Endodermal cell (in vitro differentiated cells): ENCODE measurements at regions not wholly inside any gene's neighbourhood (a gene's known extent, or its start where the extent isn't known, plus 50 kb on each side); places are given as distances from the start of the nearest gene placed in this dataset.

Experiments
- DNase-seq: peaks from one replicate; pipeline ENCODE4 v3.0.0-alpha.2; 2017
- H3K27ac ChIP-seq: 2 replicates; pipeline ENCODE4 v1.5.1; 2013; ENCODE audit warnings: mild to moderate bottlenecking, low read depth, low read length, moderate library complexity
- H3K27me3 ChIP-seq: 2 replicates; pipeline ENCODE4 v1.6.1; 2013; ENCODE audit warnings: mild to moderate bottlenecking, low read length, moderate library complexity; ENCODE audit not compliant: insufficient read depth, control insufficient read depth, poor library complexity, severe bottlenecking
- H3K36me3 ChIP-seq: 2 replicates; pipeline ENCODE4 v1.7.0; 2013; ENCODE audit warnings: mild to moderate bottlenecking, low read length, moderate library complexity; ENCODE audit not compliant: control insufficient read depth, insufficient read depth
- H3K4me1 ChIP-seq: one replicate; pipeline ENCODE4 v1.7.0; 2013; ENCODE audit warnings: low read length; ENCODE audit not compliant: control insufficient read depth, insufficient read depth
- H3K4me3 ChIP-seq: 2 replicates; pipeline ENCODE4 v1.5.1; 2013; ENCODE audit warnings: mild to moderate bottlenecking, low read length, moderate library complexity
- H3K9ac ChIP-seq: 2 replicates; pipeline ENCODE4 v1.6.1; 2013; ENCODE audit warnings: mild to moderate bottlenecking, low read length, moderate library complexity; ENCODE audit not compliant: poor library complexity, severe bottlenecking; ENCODE audit errors: extremely low read depth
- H3K9me3 ChIP-seq: 2 replicates; pipeline ENCODE4 v1.6.1; 2013; ENCODE audit warnings: mild to moderate bottlenecking, low read length, moderate library complexity; ENCODE audit not compliant: control insufficient read depth
- H3K27ac Mint-ChIP-seq: 2 replicates; pipeline ENCODE4 v1.8.0; 2020; ENCODE audit warnings: mixed read lengths
- H3K27me3 Mint-ChIP-seq: 2 replicates; pipeline ENCODE4 v1.8.0; 2021; ENCODE audit warnings: mild to moderate bottlenecking, mixed read lengths; ENCODE audit not compliant: insufficient read depth
- H3K36me3 Mint-ChIP-seq: 2 replicates; pipeline ENCODE4 v1.8.0; 2020; ENCODE audit warnings: low read depth, mixed read lengths
- H3K4me1 Mint-ChIP-seq: 2 replicates; pipeline ENCODE4 v1.8.0; 2020; ENCODE audit warnings: mixed read lengths
- H3K4me3 Mint-ChIP-seq: 2 replicates; pipeline ENCODE4 v1.8.0; 2020; ENCODE audit warnings: mild to moderate bottlenecking, moderate library complexity, mixed read lengths
- H3K9me3 Mint-ChIP-seq: 2 replicates; pipeline ENCODE4 v1.8.0; 2020; ENCODE audit warnings: mild to moderate bottlenecking, mixed read lengths
- WGBS, 2 experiments: methylation state at CpG; one replicate each; pipeline versions ENCODE4 v1.1.5 to v1.1.7; 2013; ENCODE audit warnings: missing lambda C conversion rate in 2 of 2, mixed read lengths in 1 of 2; ENCODE audit not compliant: insufficient coverage in 1 of 2, insufficient read length in 1 of 2; 5-methylcytosine and 5-hydroxymethylcytosine counted together
- TF ChIP-seq, protein P1 (sequence below): fragments of 200-600 bp; sonication (generic); conservative IDR thresholded peaks from 2 replicates; pipeline ENCODE4 v1.5.0; 2021; ENCODE audit warnings: antibody characterized with exemption, mild to moderate bottlenecking

DNA sequence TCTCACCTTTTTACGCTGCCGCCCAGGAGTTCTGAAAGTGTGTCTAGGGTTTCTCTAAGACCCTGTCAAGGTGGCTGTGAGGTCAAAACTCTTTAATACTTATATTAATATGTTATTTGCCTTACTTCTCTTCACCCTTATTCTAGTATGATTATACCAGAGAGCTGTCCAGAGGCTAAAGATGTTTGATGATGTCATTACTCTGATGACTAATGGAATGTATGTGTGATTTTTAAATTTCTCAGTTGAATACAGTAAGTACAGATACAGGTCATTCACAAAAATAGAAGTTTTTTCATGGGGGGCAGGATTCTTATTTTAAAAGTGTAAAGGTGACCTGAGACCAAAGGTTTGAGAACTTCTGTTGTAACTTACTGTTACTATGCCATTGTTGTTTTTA is 150.6 kb upstream of the FOXP2 start:
- Mint-ChIP-seq H3K27me3 (no peaks in the 10 kb centered on the region), H3K4me3 (no peak overlapping the region), H3K9me3 (peaks cover 5% of the 10 kb centered on the region), H3K36me3 (peaks cover 2% of the 10 kb centered on the region), H3K27ac (no peak overlapping the region), H3K4me1 (peaks cover 2% of the 10 kb centered on the region)
- TF ChIP-seq, protein P1, sequence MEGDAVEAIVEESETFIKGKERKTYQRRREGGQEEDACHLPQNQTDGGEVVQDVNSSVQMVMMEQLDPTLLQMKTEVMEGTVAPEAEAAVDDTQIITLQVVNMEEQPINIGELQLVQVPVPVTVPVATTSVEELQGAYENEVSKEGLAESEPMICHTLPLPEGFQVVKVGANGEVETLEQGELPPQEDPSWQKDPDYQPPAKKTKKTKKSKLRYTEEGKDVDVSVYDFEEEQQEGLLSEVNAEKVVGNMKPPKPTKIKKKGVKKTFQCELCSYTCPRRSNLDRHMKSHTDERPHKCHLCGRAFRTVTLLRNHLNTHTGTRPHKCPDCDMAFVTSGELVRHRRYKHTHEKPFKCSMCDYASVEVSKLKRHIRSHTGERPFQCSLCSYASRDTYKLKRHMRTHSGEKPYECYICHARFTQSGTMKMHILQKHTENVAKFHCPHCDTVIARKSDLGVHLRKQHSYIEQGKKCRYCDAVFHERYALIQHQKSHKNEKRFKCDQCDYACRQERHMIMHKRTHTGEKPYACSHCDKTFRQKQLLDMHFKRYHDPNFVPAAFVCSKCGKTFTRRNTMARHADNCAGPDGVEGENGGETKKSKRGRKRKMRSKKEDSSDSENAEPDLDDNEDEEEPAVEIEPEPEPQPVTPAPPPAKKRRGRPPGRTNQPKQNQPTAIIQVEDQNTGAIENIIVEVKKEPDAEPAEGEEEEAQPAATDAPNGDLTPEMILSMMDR, result no peak
- H3K27me3 ChIP-seq, result no peaks in the 10 kb centered on the region
- no peaks in the 10 kb centered on the region for H3K9me3 ChIP-seq
- DNase-seq, result no peak
- H3K27ac ChIP-seq, result no peak overlapping the region
- no peak overlapping the region for H3K9ac ChIP-seq
- H3K36me3 ChIP-seq, result no peaks in the 10 kb centered on the region
- H3K4me1 ChIP-seq, result no peaks in the 10 kb centered on the region
- H3K4me3 ChIP-seq, result no peak overlapping the region
- 95% methylated on average over 2 of the region's 2 CpGs; no CpG with 5 or more reads in 1 of the 2 experiments for WGBS, 2 experiments

DNA sequence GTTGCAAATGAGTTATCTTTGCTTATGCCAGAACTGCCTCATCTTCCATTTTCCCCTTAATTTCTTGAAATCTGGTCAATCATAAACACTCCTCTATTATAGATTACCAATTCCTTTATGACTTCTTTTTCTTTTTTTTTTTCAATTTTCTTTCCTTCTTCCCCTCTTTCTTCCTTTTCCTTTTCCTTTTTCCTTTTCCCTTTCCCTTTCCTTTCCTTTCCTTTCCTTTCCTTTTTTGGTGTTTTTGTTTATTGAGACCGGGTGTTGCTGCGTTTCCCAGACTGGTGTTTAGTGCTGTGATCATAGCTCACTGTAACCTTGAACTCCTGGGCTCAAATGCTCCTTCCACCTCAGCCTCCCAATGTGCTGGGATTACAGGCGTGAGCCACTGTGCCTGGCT is 151.4 kb upstream of the FOXP2 start:
- peaks cover 2% of the 10 kb centered on the region for H3K4me1 Mint-ChIP-seq
- H3K4me3 ChIP-seq, result no peak overlapping the region
- TF ChIP-seq, protein P1, result no peak
- H3K4me3 Mint-ChIP-seq, result no peak overlapping the region
- no peaks in the 10 kb centered on the region for H3K27me3 Mint-ChIP-seq
- H3K27me3 ChIP-seq, result no peaks in the 10 kb centered on the region
- no peaks in the 10 kb centered on the region for H3K36me3 ChIP-seq
- H3K9me3 ChIP-seq, result no peaks in the 10 kb centered on the region
- H3K27ac Mint-ChIP-seq, result no peak overlapping the region
- H3K27ac ChIP-seq, result no peak overlapping the region
- H3K9me3 Mint-ChIP-seq, result peaks cover 5% of the 10 kb centered on the region
- peaks cover 2% of the 10 kb centered on the region for H3K36me3 Mint-ChIP-seq
- no peak overlapping the region for H3K9ac ChIP-seq
- DNase-seq, result no peak
- no peaks in the 10 kb centered on the region for H3K4me1 ChIP-seq
- 83 to 100% methylated on average over 2 to 3 of the region's 3 CpGs for WGBS, 2 experiments

DNA sequence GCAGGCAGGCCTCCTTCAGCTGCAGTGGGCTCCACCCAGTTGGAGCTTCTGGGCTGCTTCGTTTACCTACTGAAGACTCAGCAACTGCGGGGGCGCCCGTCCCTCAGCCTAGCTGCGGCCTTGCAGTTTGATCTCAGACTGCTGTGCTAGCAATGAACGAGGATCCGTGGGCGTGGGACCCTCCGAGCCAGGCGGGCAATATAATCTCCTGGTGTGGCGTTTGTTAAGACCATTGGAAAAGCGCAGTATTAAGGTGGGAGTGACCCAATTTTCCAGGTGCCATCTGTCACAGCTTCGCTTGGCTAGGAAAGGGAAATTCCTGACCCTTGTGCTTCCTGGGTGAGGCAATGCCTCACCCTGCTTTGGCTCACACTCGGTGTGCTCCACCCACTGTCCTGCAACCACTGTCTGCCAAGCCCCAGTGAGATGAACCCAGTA is 159.2 kb upstream of the FOXP2 start:
- Histone ChIP-seq H3K9me3 (peaks cover 3% of the 10 kb centered on the region), H3K4me1 (no peaks in the 10 kb centered on the region), H3K9ac (no peak overlapping the region), H3K4me3 (no peak overlapping the region), H3K36me3 (no peaks in the 10 kb centered on the region), H3K27me3 (no peaks in the 10 kb centered on the region), H3K27ac (no peak overlapping the region)
- H3K36me3 Mint-ChIP-seq, result no peaks in the 10 kb centered on the region
- peaks cover 13% of the 10 kb centered on the region for H3K9me3 Mint-ChIP-seq
- TF ChIP-seq, protein P1, result no peak
- no peak overlapping the region for H3K27ac Mint-ChIP-seq
- 94 to 97% methylated on average over 14 of the region's 14 CpGs for WGBS, 2 experiments
- peaks cover 4% of the 10 kb centered on the region for H3K4me1 Mint-ChIP-seq
- H3K27me3 Mint-ChIP-seq, result no peaks in the 10 kb centered on the region
- H3K4me3 Mint-ChIP-seq, result no peak overlapping the region
- DNase-seq, result no peak
